ENCODE measurements at regions not wholly inside any gene's neighbourhood (a gene's known extent, or its start where the extent isn't known, plus 50 kb on each side); places are given as distances from the start of the nearest gene placed in this dataset.
"Not testable (repeated sequence)": the region's sequence is repeated elsewhere in the genome, so short reads cannot be mapped to it uniquely, and the experiment has no call there.

GRCh38 chr9:27673641-27674040 is 100.4 kb upstream of the C9orf72 start:
- no peak for DNase-seq

- DNase-seq: no peak
These were observed 102.1 kb upstream of the C9orf72 start for GRCh38 chr9:27675354-27675753.

DNA sequence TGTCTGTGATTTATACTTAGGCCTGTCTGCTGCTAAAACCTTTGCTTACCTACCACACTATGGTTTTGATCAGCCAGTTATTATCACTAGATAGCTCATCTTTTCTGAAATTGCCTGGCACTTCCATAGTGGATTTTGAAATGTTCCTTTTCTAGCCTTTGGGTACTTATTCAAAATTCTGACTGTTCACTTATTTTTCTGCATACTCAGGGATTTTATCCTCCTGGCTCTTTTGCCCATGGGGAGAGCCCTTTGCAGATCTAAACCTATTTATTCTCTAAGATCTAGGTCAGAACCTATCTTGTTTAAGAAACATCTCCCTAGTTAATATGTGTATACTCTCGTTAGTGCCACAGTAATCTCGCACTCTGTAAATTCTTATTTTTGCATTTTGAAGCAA is 103.5 kb upstream of the C9orf72 start:
- DNase-seq: no peak

- DNase-seq: no peak
These were observed 106.1 kb upstream of the C9orf72 start for GRCh38 chr9:27679338-27679737.

DNA sequence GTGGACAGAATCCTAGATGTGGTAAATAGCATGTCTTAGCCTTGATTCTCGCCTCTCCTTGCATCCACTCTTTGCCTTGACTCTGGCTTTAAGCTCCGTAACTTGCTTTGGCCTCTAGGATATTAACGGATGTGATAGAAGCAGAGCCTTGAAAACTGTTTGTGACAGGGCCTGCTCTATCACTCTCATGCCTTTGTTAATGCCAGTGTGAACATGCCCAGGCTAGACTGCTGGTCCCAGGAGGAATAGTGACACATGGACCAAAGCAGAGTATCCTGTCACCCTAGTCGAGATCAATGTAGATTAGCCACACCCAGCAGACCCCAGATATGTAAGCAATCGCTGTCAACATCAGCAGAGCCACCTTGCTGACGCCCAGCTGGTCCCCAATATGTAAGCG is 109.9 kb upstream of the C9orf72 start:
- DNase-seq: no peak

GRCh38 chr9:27688954-27689353 is 115.7 kb upstream of the C9orf72 start:
- no peak for DNase-seq

- not testable (repeated sequence) for DNase-seq
These were observed 117.5 kb upstream of the C9orf72 start for GRCh38 chr9:27690816-27691215.

DNA sequence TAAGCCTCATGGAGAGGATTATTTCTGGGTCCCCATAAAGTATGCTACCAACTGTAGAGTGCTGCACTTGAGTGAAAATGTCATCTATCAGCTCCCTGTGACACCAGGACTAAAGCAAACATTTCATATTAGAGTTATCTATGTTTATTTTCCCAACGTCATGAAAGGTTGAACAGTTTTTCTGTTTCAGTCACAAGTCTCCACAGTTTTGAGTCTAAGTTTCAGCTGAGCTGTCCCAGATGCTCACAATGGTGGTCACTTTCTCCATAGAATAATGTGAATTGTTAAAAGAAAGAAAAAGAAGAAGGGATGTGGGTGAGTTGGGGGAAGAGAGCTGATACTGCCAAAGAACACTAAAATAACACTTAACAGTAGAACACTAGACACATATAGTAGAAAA is 126.3 kb upstream of the C9orf72 start:
- no peak for DNase-seq

DNA sequence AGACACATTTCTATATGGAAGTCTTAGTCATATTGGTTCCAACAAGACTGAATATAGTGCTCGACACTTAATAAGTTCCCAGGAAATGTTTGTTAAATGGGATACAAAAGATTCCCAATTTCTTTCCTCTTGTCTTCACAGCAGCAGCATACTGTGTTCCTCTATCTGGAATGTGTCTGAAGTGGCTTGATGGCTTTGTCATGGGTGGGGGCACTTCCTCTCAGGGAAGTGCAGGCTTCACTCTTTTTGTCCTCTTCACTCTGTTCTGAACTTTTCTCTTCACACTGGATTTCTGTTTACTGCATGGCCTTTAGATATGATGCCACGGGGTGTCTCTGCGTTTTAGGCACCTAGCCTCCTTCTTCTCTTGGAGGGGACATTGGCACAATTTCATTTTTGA is 127.7 kb upstream of the C9orf72 start:
- no peak for DNase-seq

GRCh38 chr9:27701587-27701986 is 128.3 kb upstream of the C9orf72 start:
- DNase-seq: no peak

- no peak for DNase-seq
These were observed 130.1 kb upstream of the C9orf72 start for GRCh38 chr9:27703216-27703980.

- DNase-seq: no peak
These were observed 138.0 kb upstream of the C9orf72 start for GRCh38 chr9:27711241-27711640.

DNA sequence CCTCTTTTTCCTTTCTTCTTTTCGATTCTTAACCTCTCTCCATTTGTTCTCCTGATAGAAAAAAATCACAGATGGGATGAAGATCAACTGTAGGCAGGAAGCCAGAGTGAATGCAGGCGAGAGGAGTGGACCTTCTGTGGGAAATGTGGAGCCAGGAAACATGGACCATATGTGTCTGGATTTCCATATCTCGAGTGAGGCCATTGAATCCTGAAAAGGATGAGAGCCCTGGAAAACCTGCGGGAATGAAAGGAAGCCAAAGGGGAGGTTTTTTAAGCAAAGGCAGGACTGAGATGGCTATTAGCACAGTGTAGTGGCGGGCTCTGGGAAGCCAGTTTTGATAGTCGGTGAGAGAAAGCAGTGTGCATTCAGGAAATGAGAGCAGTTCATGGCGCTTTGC is 139.5 kb upstream of the C9orf72 start:
- DNase-seq: no peak

DNA sequence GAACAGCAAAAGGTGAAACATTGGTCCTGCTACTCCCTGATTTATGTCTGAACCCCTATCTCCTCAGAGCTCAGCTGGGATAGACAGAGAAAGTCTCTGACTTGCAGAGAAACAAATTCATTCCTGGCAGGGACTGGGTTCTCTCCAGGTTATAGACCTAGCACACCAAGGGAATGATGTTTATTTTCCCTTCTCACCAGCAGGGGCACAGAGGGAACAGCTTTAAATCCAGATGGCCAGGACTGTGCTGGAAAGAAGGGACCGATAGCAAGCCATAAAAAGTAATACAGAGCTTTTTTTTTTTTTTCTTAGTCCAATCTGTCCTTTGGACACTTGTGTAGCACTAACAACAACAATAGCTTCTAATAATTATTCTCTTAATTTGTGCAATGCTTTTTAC is 141.1 kb upstream of the C9orf72 start:
- DNase-seq: no peak

- DNase-seq: no peak
These were observed 142.4 kb upstream of the C9orf72 start for GRCh38 chr9:27715651-27716050.

- DNase-seq: no peak
These were observed 144.7 kb upstream of the C9orf72 start for GRCh38 chr9:27717991-27718390.

- no peak for DNase-seq
These were observed 146.4 kb upstream of the C9orf72 start for GRCh38 chr9:27719711-27720110.

GRCh38 chr9:27722866-27723265 is 149.6 kb upstream of the C9orf72 start:
- DNase-seq: no peak

- DNase-seq: peak; percentile 57
These were observed 153.2 kb upstream of the C9orf72 start for GRCh38 chr9:27726244-27727081.

GRCh38 chr9:27732494-27732893 is 159.2 kb upstream of the C9orf72 start:
- no peak for DNase-seq

- DNase-seq: no peak
These were observed 170.2 kb upstream of the C9orf72 start for GRCh38 chr9:27743490-27743889.

DNA sequence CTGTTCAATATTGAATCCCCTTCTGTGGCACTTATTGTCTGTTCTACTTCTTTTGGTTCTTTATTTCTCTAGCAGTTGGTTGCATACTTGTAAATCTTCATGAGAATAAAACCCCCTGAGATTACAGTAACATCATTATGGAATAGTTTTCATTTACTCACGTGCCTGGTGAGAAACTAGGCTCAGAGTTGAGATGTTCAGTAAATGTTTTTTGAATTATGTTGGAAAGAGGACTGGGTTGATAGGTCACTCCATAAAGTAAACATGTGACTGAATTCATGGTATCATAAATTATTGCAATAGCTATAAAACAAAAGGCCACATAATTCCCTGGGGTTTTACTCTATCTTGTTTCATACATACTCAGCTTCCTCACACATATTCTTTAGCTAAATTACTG is 174.2 kb upstream of the C9orf72 start:
- no peak for DNase-seq

DNA sequence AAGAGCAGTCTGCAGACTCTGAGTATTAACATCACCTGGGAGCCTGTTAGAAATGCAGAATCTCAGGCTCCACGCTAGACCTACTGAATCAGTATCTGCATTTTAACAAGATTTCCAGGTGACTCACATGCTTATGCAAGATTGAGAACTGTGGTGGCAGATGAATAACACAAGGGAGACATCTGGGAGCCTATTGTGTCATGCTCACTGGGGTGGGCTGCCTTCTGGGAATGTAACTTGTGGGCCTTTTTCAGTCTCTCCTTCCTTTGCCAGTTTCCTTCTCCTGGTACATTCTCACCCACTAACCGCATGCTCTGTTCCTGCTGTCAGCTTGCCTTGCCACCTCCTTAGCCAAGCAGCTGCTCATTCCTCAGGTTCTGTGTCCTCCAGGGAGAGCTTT is 176.6 kb upstream of the C9orf72 start:
- no peak for DNase-seq

DNA sequence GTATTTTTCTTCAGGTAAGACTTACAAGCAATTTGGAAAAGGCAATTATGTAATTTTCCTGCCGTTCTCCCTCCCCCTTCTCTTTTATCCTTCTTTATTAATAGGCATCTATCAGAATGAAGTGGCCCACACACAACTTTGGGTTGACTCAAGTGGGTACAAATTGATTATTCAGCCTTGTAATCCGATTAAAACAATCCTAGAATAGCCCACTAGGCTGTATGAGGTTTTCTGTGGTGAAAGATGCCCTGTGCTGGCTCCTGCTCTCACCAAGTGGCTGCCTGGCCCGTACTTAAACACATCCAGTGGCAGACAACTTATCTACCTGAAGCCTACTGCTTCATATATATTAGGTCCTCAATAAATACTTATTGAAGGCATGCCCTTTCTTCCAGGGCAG is 177.3 kb upstream of the C9orf72 start:
- DNase-seq: no peak
